Esophagus squamous epithelium (tissue), 5 donors: ENCODE measurements at regions not wholly inside any gene's neighbourhood (a gene's known extent, or its start where the extent isn't known, plus 50 kb on each side); places are given as distances from the start of the nearest gene placed in this dataset.

Experiments used
- DNase-seq: peaks from one replicate; lab custom pipeline; 2025; lab: John Stamatoyannopoulos, UW
- H3K27ac ChIP-seq, 4 donors: fragments of 200-600 bp; sonication (generic); one replicate each; pipeline ENCODE4 v1.5.1; 2016 to 2019; ENCODE audit warnings: mild to moderate bottlenecking in 1 of 4
- H3K27me3 ChIP-seq, 4 donors: fragments of 200-600 bp; sonication (generic); 1 replicate in 3 of 4; 2 replicates in 1 of 4; pipeline versions ENCODE4 v1.5.1 to v1.6.0; 2017 to 2021; ENCODE audit warnings: antibody characterized with exemption in 1 of 4
- H3K36me3 ChIP-seq, 3 donors: fragments of 200-600 bp; sonication (generic); one replicate each; pipeline ENCODE4 v1.5.1; 2016 to 2019
- H3K4me1 ChIP-seq, 3 donors: fragments of 200-600 bp; sonication (generic); one replicate each; pipeline ENCODE4 v1.5.1; 2017 to 2019
- H3K4me3 ChIP-seq, 4 donors: fragments of 200-600 bp; sonication (generic); 1 replicate in 3 of 4; 2 replicates in 1 of 4; pipeline ENCODE4 v1.5.1; 2016 to 2019; ENCODE audit warnings: mild to moderate bottlenecking in 2 of 4, moderate library complexity in 1 of 4
- H3K9me3 ChIP-seq, 3 donors: fragments of 200-600 bp; sonication (generic); one replicate each; pipeline ENCODE4 v1.5.1; 2016 to 2019
- CTCF ChIP-seq, 6 experiments: fragments of 450-650 bp in 4 of 6; fragments of 200-600 bp in 2 of 6; sonication (generic) in 2 of 6; IDR thresholded peaks; one replicate each; pipeline ENCODE4 v1.5.1; 2016 to 2019; ENCODE audit warnings: antibody characterized with exemption in 6 of 6, mild to moderate bottlenecking in 4 of 6, moderate library complexity in 4 of 6
- POLR2A ChIP-seq, 4 donors: fragments of 450-650 bp; IDR thresholded peaks; one replicate each; pipeline ENCODE4 v1.6.1; 2017; ENCODE audit warnings: antibody characterized with exemption in 4 of 4, mild to moderate bottlenecking in 4 of 4, moderate library complexity in 3 of 4
- WGBS, 2 donors: methylation state at CpG; one replicate each; pipeline ENCODE4 v1.1.5; 2018; 5-methylcytosine and 5-hydroxymethylcytosine counted together
- intact Hi-C: fragments of 100-400 bp; cut with DNase I; formaldehyde crosslinking; loops from one replicate; pipeline ENCODE4 v1.15.0; 2022
- donor health status: DM: yes; HTN: yes; CAD: no.

- no peak overlapping the region for H3K4me3 ChIP-seq
- H3K27me3 ChIP-seq: no peaks in the 10 kb centered on the region
- WGBS, 2 donors: 62 to 63% methylated on average over 3 of the region's 3 CpGs
- no peak for DNase-seq
- intact Hi-C loops: no loop called here
- TF ChIP-seq POLR2A (IDR thresholded peaks at IDR 0.05) (no peak), CTCF (IDR thresholded peaks at IDR 0.05) (peak in 2 of 6 experiments; percentile 10 to 24)
- H3K4me1 ChIP-seq: no peaks in the 10 kb centered on the region
- no peak overlapping the region for H3K27ac ChIP-seq
- no peaks in the 10 kb centered on the region for H3K36me3 ChIP-seq
- H3K9me3 ChIP-seq: peaks cover 0 to 10% (median 3%) of the 10 kb centered on the region in 3 donors
Measured at GRCh38 chr2:125516496-125517109, 1139.4 kb upstream of the GYPC start.

GRCh38 chr2:125526093-125526492 lies 1129.9 kb upstream of the GYPC start:
- TF ChIP-seq CTCF (IDR thresholded peaks at IDR 0.05) (no peak), POLR2A (IDR thresholded peaks at IDR 0.05) (no peak)
- no peaks in the 10 kb centered on the region for H3K9me3 ChIP-seq
- no peak overlapping the region for H3K27ac ChIP-seq
- 65 to 66% methylated on average over 5 of the region's 5 CpGs for WGBS, 2 donors
- no peak for DNase-seq
- H3K27me3 ChIP-seq: no peaks in the 10 kb centered on the region
- intact Hi-C loops: no loop called here
- H3K4me1 ChIP-seq: no peaks in the 10 kb centered on the region
- no peaks in the 10 kb centered on the region for H3K36me3 ChIP-seq
- H3K4me3 ChIP-seq: no peak overlapping the region

- TF ChIP-seq CTCF (IDR thresholded peaks at IDR 0.05): no peak
- no peak for TF ChIP-seq POLR2A (IDR thresholded peaks at IDR 0.05)
- intact Hi-C loops: no loop called here
- WGBS, 2 donors: 41 to 48% methylated on average over 1 of the region's 1 CpG
- Histone ChIP-seq H3K36me3 (no peaks in the 10 kb centered on the region), H3K27me3 (no peaks in the 10 kb centered on the region), H3K27ac (no peak overlapping the region), H3K4me1 (no peaks in the 10 kb centered on the region), H3K4me3 (no peak overlapping the region), H3K9me3 (no peaks in the 10 kb centered on the region)
- DNase-seq: no peak
Measured at GRCh38 chr2:125535089-125535488, 1120.9 kb upstream of the GYPC start.

- intact Hi-C loops: no loop called here
- Histone ChIP-seq H3K27me3 (no peaks in the 10 kb centered on the region), H3K4me3 (no peak overlapping the region)
Measured at GRCh38 chr2:125543968-125544514, 1111.9 kb upstream of the GYPC start.

More at GRCh38 chr2:125543968-125544514, 1111.9 kb upstream of the GYPC start:
- Histone ChIP-seq H3K36me3 (no peaks in the 10 kb centered on the region), H3K4me1 (no peaks in the 10 kb centered on the region), H3K27ac (no peak overlapping the region), H3K9me3 (no peaks in the 10 kb centered on the region)
- DNase-seq: no peak
- no peak for TF ChIP-seq POLR2A (IDR thresholded peaks at IDR 0.05)
- no peak for TF ChIP-seq CTCF (IDR thresholded peaks at IDR 0.05)
- 32 to 65% methylated on average over 1 of the region's 1 CpG for WGBS, 2 donors
